Stimulated activated CD4-positive, alpha-beta T cell treated with anti-CD3 and anti-CD28 coated beads, Interleukin-15, amount 100 ng/mL, for 24 hours (primary cell): ENCODE measurements at regions not wholly inside any gene's neighbourhood (a gene's known extent, or its start where the extent isn't known, plus 50 kb on each side); places are given as distances from the start of the nearest gene placed in this dataset.

Experiments used
- DNase-seq: peaks from one replicate; pipeline ENCODE4 v3.0.0-alpha.2; 2020

DNA sequence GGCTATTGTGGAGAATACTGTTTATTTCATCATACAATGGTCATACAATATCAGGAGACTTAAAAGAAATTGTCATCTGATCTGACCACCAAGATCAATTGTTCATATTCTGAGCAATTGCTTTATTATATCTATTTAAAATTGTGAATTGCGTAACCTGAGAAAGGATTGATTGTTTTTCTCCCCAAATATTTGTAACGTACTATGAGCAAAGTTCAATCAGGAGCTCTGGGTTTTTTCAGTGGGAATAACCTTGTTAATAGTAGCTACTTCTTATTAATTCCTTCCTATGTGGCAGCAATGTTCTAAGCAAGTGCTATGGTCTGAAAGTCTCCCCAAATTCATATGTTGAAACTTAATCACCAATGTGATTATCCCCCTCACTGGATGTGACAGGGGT, 323.1 kb downstream of the ZPLD1 start:
- DNase-seq: no peak

DNA sequence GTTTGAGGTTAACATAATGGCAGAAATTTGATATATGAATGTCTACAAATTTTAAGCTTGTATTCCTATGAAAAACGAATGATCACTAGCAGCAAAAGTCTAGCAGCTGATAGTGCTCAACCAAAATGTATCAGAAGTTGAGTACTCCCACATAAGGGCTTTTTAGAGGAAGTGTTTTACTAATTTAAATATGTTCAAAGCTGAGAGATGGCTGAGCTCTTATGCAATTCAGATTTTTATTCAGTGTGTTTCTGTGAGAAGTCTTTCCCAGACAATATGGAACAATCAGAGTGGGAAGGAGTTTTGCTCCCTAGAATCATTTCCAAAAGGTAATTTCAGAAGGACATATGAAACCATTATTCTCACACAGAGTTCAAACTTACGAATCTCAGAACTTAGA, 327.0 kb downstream of the ZPLD1 start:
- no peak for DNase-seq

DNA sequence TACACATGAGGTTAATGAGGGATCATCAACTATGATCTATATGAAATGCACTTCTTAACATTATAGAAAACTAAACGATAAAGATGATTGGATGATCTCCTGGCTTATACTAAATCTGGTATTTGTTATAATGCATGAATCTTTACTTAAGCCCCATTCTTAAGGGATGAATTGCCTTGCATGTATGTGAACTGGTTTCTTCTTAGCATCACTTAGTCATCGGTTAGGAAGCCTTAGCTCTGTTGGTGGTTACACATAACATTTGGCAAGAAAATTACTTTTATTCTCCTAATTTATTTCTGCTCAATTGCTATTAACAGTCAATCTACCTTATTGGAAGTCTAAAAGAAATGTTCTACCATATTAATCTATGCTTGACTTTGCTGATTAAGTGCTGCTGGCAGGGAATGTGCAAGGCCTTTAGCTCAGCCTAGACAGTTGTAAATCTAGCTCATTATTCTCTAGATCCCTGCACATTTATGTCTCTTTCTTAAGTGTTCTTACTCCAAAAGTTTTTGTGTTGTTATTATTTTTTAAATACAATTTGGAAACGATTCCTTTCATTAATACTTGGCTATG, 356.0 kb downstream of the ZPLD1 start:
- no peak for DNase-seq

DNA sequence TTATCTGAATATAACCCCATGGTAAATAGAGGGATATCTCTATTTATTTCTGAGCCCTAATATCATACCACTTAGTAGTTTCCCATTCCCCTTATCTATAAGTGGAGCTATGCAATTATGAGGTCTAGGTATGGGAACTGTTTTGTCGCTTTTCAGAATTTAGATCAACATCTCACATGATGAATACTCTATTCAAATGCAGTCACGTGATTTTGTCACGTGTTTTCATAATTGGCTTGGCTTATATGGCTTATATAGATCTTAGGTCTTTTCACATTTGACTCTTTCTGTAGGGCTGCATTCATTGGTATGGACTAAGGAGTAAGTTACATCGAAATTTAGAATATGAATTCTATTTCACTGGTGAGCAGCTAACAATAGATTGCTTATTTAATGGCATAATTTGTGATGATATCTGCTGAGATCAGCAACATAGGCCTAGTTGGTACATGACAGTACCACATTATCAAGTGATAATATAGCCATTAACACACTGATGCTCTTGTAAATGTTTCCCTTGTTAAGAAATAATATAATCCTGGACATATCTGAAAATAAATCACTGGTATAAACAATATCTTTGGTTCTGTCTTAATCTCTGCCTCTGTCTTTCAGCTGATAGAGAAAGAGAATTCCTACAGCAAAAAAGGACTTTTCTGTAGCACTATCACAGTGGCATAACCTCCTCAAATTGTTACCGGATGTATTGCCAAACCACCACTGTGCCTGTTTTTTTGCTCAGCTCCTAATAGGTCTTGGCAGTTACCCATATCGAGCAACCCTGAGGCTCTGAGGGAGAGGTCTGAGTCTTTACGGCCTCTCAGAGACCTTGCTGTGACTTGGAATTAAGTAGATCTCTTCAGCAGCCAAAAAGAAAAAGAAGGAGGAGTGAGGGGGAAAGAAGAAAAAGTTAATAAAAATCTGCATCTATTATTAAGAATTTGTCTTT, 357.1 kb downstream of the ZPLD1 start:
- DNase-seq: no peak

DNA sequence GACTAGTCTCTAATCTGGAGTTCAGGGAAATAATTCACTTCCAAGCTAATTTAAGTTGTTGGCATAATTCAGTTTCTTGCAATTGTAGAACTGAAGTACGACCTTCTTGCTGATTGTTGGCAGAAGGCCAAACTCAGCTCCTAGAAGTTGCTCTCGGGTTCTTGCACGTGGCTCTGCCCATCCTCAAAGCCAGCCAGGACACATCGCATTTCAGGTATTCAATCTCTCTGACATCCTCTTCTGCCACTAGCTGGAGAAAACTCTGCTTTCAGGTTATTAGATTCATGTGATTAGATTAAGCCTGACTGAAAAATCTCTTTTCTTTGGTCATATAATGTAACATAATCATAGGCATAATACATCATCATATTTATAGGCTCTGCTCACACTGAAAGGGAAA, 362.0 kb downstream of the ZPLD1 start:
- no peak for DNase-seq

DNA sequence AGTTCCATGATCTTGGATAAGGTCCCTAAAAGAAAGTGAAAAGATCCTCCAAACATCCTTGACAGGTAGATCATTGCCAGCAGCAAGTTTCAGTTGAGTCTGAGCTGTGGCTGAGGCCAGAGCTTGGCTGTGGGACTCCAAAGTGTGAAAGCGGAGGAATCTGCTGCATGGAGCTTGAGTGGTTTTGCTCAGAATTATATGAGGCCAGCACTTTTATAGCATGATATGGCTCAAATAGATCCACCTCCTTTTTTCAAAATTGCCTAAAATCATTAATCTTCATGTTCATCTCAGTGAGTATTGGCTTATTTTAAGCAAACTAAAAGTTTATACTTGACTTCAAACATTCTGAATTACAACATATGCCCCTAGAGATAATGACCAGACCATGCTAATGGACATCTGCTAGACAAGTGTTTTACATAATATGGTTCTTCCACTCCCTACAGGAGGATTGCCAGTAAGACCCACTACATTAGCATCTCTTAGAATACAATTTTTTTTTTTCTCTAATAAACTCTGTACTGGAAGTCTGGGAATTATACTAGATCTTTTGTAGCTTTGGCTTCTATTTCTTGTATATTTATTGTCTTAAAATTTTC, 368.1 kb downstream of the ZPLD1 start:
- no peak for DNase-seq

DNA sequence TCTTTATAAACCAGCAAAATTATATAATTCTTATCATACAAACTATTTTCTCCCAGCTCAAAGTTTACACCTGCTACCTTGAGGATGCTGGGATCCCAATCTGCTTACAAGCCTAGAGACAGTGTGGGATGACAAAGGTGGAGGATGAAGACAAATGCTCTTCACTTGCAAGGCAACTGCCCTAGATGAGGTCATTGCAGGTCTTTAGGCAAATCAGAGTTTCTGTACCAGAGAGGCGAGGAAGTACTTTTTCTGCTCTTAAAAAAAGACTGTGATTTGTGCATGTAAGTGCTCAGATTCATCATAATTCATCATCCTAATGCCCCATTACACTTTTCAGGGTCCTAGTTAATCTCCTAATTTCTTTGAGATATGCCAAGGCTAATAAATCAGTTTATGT, 376.1 kb downstream of the ZPLD1 start:
- no peak for DNase-seq

DNA sequence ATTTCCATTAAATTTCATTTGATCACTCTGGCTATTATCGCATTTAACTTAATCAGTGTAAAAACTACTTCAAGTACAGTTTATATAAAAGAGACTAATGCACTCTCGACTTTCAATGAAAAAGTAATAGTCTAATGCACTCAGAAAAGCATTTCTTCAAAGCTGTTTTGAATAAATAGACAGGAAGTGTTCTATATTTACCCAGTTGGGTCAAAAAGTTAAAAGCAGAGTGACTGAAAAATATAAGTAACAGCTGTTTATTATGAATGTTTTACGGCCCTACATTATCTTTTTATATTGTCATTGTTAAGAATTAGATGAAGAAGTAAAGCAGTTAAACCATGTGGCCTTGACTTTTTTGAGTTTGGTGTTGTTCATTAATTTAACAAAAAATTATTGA, 391.8 kb downstream of the ZPLD1 start:
- no peak for DNase-seq

DNA sequence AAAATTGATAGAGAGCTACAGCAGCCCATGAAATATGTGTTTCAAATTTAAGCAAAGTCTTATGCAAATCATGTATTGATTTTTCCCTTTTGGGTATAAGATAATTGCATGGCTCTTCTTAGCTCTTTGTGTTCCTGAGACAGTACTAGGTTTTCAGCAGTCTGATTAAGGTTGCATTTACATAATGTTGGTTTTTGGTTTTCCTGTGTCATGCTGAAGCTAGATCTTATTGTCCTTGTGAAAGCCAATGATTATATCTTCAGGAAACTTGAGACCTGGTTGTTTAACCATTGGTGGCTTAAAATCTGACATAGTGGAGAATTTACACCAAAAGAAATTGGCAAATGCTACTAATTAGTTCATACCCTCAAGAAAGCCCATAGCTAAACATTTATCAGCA, 392.6 kb downstream of the ZPLD1 start:
- DNase-seq: no peak

DNA sequence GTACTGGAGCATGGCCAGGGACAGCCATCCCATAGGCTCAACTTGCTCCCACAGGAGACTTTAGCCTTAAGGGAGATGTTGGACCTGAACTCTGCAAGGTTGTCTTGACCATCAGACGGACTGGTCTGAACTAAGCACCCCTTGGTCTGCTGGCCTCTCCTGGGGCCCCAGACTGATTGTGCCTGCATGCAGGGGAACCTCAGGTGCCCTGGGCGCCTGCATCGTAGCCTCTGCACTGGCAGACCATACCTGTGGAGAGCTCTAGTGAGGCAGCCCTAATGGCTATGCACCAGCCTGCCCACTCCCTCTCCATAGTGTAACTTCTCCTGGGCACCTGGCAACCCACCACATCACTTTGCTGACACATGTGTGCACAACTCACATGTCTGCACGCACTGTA, 395.6 kb downstream of the ZPLD1 start:
- DNase-seq: no peak

DNA sequence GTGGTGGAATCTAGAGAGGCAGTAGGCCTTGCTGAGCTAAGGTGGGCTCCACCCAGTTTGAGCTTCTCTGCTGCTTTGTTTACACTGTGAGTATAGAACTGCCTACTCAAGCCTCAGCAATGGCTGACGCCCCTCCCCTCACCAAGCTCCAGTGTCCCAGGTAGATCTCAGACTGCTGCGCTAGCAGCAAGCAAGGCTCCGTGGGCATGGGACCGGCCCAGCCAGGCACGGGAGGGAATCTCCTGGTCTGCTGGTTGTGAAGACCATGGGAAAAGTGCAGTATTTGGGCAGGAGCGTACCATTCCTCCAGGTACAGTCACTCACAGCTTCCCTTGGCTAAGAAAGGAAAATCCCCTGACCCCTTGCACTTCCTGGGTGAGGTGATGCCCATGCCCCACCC, 407.1 kb downstream of the ZPLD1 start:
- DNase-seq: no peak

DNA sequence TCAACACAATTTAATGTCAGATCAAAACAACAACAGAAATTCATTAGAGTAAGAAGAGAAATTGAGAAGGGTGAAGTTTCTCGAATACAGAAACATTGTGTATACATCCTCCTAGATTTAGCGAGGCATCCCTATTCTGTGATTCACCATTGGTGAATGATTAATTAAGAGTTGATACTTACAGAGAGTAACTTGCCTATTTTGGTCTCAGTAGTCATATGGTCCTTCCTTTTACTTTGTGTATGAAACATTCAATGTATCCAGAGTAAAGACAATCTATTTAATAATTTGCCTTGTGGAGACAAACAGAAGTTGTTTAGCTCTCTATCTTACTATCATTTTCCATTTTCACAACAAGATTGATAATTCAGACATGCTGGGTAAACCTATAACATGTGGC, 432.0 kb downstream of the ZPLD1 start:
- no peak for DNase-seq

DNA sequence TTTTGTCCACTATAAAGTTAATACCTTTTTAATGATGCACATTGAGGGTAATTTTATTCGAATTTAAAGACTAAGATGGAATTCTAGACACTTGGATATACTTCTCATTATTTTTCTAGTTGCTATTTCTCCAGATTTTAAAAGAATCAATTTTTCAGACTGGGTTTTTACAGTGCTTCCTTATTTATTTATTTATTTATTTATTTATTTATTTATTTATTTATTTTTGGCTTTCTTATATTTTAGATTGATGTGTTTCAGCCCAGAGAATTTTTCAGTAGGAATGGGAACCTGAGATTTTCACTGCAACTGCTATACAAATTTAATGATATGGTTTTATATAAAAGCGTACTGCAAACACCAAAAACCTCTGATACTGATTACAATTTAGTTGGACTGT, 448.7 kb downstream of the ZPLD1 start:
- no peak for DNase-seq

DNA sequence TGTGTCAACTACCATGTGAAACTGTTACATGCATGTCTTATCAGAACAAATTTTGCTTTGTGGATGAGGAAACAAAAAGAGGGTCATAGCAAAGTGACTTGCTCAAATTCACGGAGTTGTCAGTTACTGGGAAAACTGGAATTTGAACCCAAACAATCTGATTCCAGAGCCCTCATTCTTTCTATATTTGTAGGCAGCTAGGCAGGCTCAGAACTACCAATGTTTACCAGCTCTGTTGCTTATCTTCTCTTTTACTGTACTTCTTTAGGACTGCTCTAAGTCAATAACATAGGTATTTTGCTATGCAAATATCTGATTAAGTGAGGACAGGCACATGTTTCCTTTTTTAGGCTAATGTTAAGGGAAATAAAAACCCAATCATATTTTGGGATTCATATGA, 450.5 kb downstream of the ZPLD1 start:
- DNase-seq: no peak

DNA sequence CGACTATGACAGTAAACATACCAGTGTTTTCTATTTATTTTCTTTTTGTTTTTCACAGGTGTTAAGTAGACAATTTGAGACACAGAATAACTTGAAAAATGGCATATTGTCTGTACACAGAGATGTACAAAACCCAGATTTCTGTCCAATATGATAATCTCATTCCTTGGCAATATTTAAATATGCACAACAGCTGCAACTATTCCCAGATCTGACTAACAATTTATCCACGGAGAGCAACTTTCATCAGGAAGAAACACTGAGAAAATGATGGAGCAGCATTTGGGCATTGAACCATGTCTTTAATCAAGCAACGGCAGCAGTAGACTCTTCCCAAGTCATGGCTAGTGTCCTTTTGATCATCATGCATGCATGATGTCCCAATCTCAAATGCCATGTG, 452.6 kb downstream of the ZPLD1 start:
- no peak for DNase-seq

DNA sequence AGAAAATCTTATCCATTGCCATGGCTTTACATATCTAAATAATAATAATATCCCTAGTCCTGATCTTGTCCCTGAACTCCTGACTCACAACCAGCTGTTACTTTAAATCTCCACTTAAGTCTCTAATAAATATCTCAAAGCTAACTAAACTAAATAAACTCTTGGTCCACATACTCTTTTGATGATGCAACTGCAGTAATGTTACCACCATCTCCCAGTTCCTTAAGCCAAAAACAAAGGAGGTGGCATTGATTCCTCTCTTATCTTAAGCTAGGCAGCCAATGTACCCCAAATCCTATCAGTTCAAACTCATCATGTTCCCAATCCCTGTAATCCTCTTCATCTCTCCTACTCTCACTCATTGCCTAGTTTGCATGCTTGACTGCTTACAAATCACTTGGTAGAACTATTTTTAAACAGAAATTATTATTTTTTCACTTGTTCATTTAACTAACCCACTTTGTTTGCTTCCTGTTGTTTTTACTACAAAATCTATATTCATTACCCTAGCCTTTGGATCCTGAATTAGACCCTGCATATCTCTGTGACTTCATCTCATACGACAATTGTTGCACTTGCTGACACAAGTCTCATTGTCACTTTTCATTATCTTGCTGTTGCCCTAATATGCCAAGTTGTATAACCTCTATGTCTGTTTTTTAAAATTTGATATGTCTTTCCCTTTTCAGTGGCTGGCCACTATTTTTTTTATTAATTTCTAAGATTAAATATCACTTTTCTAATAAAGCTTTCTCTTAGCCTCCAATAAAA, 462.2 kb downstream of the ZPLD1 start:
- DNase-seq: no peak

DNA sequence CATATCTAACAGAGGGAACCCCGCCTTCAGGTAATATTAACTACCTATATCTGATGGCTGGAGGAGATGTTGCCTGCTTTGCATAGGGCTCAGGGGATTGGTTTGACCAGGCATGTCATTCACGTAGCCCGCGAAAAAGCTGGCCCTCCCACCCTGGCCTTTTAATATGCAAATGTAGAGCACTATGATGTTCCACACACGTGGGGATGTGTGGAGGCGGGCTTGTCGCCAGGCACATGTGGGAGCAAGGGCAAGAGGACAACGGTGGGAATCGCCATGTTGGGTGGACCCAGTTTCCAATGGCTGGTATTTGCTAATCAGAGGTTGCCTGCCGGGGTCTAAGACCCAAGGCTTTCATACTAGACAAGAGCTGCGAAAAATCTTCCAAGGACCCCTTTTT, 469.8 kb downstream of the ZPLD1 start:
- DNase-seq: no peak

DNA sequence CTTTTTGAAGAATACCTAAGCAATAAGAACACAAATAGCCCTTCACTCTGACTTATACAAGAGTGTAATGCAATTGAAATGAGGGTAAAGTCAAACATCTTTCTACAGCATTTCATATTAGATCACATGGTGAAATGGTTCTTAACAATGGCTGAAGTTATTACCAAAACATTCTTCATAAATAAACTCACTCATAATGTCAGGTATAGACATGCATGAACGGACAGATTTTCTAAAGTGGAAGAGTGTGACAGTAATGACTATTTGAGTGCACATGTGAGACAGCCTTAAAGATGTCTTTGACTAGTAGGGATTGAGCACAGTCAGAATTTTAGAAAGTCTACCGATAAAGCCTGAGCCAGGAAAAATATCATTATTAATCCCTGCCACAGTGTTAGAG, 471.0 kb downstream of the ZPLD1 start:
- no peak for DNase-seq

DNA sequence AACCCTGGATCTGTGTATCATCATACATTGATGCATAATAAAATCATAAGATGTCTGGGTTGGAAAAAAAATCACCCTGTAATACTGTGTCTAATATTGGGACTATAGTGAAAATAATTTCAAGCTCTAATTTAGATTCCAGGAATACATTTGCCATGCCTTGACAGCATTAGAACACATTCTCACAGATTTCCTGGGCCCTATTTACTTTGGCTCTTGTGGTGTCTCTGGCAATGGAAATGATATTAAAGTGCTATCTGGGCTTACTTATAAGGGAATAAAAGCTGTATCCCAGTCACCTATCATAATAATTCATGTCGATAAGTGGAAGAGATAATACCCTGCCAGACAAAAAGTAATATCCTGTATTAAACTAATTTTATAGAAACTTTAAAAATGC, 472.0 kb downstream of the ZPLD1 start:
- DNase-seq: no peak

DNA sequence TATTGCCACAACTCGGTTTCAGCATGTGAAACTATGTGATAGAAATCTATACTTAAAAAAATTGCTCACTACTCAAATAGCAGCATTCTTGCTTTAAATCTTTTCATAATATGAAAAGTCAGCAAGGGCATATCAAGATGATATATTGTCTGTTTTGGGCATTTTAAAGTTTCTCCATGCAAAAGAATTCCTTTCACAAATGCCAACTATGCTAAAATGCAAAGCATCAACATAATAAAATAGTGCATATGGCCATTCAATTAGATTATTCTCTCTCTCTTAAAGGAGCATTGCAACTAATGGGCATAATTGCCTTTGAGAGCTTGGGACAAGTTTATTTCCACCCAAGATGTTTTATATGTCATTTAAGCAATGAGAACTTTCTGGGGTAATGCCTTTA, 475.1 kb downstream of the ZPLD1 start:
- no peak for DNase-seq

DNA sequence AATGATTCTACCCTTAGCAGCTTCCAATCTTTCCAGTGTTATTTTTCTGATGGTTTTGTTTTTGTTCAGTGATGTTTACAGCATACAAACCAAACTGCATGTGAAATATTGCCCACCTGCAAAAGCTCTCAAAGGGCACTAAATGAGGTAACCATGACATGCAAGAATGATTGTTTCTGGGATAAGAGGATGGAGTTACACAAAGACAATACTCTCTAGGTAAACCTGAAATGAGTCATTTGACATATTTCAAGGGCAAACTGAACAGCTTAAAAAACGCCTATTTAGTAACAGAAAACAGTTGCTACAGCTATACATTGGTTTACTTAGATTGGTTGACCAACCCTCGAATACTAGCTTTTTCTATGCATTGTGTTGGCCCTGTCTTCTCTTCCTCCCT, 481.7 kb downstream of the ZPLD1 start:
- DNase-seq: no peak

DNA sequence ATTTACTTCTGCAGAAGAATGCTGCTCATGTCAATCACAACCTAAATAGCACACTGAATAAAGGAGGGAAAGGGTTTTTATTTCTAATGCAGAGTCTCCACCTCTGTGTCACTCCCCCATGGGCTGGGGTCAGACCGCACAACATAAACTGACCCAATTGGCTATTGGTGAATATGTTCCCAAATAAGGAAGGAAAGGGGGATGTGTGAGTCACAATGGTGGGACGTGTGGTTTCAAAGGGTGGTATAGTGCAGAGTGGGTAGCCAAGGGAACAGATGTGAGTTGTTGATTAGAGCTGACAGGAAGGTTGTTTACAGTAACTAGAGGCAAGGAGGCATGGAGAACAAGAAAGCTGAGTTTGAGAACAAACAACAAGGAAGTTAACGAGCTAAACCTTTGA, 491.8 kb downstream of the ZPLD1 start:
- DNase-seq: no peak

DNA sequence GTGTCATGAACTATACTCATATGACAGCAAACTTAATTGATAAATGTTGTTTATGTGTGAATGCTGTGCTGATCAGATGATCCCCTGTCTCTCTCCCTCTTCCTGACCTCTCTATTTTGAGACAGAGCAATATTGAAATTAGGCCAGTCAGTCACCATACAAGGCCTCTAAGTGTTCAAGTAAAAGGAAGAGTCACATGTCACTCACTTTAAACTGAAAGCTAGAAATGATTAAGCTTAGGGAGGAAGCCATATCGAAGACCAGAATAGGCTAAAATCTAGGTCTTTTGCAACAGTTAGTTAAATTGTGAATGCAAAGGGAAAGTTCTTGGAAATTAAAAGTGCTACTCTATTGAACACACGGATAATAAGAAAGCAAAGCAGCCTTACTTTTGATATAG, 498.6 kb downstream of the ZPLD1 start:
- DNase-seq: no peak
